CD1c-positive myeloid dendritic cell (primary cell): ENCODE measurements at regions not wholly inside any gene's neighbourhood (a gene's known extent, or its start where the extent isn't known, plus 50 kb on each side); places are given as distances from the start of the nearest gene placed in this dataset.
"Not testable (repeated sequence)": the region's sequence is repeated elsewhere in the genome, so short reads cannot be mapped to it uniquely, and the experiment has no call there.

Experiments
- DNase-seq: peaks from one replicate; pipeline ENCODE4 v3.0.0-alpha.2; 2016; ENCODE audit errors: extremely low spot score

DNA sequence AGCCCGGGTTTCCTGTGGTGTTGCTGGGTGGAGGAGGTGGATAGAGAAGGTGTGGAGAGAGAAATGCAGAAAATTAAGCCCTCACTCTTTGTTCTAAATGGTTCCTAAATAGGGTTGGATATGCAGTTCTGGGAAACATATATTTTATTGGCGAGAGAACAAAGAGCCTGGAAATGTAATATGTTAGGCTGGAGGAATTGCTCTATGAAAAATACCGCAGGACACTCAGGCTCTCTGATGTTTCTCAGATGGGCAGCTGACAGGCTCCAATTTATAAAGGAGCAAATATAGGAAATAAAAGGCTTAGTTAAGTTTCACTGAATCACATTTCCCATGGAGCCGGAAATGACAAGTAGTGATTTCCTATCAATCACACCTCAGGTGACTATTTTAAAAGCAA is 428.0 kb downstream of the TMEM135 start:
- no peak for DNase-seq

DNA sequence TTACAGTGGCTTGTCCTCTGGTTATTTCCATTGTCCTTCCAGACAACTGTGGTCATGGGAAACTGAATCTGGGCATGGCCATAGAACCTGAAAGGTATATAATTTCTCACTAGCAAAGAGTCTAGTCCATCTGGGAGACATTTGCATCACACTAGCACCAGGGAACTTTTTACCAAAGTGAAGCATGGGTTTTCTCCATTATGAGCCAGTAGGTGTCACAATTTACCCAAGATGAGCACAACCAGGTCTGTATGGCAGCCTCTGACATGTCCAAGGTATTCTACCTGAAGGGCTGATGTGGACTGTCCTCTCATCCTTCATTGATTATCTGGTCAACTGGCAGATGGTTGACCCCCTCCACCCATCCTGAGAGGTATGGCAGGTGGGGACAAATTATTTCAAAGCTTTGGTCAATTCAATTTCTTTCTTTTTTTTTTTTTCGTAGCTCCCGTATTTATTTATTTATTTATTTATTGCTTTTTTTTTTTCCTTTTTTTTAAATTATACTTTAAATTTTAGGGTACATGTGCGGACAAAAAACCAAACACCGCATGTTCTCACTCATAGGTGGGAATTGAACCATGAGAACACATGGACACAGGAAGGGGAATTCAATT is 425.9 kb downstream of the TMEM135 start:
- DNase-seq, result no peak

DNA sequence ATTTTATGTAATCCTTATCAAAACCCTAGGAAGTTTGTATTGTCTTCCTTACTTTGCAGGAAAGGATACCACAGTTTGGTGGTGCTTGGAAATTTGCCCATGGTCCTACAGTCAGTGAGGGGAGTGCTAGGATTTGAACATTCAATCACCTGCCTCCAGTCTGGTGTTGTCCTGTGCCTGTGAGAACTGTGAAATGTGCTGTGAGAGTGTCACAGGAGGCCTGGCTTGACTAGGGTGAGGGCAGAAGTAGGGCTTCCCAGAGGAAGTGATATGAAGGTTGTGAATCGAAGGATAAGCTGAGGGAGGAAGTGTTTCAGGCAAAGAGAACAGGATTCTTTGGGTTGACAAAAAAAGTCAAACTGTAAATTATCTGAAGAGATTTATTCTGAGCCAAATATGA is 424.4 kb downstream of the TMEM135 start:
- DNase-seq, result no peak

GRCh38 chr11:87460842-87461637 is 423.3 kb downstream of the TMEM135 start:
- no peak for DNase-seq

DNA sequence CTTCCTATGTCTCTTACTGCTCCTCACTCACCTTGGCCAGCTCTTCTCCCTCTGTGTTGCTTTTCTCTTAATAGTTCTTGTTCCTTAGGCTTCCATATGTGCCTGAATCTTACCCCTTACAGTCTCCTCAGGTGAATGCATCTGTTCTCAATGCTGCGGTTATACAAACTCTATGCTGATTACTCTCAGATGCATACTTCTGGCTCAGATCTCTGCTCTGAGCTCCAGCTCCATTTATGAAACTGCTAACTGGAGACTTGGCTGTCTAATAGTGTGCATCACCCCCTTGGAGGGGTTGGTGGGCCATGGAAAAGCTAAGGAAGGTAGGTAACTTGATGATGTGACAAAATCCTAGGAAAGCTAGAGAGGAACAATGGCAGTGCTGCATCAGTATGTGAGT is 422.5 kb downstream of the TMEM135 start:
- no peak for DNase-seq

DNA sequence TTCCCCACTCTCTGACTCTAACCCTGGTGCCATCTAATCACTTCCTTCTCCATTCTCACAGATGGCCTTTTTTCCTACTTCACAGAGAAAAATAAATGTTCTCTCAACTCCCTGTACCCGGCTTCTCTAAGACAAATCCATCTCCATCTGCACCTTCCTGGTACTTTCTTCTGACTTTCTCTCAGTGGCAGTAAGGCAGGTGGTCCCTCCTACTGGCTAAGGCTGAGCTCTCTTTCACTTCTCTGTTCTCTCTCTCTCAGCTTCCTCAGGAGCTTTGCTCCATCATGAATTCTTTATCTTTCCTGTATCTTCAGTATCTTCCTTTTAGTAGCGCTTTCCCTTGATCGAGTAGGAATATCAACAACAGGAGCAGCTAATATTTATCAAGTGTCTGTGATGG is 421.6 kb downstream of the TMEM135 start:
- no peak for DNase-seq

- no peak for DNase-seq
These were observed 418.8 kb downstream of the TMEM135 start for GRCh38 chr11:87456499-87456898.

DNA sequence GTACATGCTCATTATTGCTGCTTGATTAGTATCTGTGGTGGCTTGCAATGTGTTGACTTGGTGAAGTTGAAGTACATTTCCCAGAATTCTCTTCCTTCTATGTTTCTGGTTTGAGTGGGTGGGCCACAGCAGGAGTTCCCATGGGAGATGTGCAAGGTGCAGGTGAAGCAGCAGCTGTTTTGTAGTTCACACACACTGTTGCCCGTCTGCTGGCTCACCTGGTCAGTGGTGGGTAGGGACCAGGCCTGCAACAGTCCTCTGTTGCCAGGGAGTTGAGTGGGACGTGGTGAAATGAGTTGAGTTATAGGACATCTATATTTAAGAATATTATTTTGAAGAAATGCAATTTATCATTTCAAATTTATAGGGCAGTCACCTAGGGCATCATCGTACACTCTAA is 417.4 kb downstream of the TMEM135 start:
- no peak for DNase-seq

DNA sequence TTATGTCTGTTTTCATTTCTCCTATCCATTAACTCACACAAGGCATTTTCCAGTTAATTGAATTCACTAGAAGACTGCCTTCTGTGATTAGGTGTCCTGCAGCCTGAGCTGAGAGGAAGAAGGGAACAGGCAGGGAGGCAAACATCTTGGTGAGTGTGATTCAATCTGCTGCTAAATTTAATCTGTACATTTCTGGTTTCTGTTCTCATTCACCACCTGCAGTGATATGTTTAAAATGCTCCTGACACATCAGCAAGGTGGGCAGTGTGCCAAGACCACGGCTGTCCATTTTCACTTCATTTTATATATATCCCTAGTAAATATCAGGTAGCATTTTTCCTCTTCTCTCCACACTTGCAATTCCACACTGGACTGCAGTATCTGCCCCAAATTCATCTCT is 416.5 kb downstream of the TMEM135 start:
- no peak for DNase-seq

DNA sequence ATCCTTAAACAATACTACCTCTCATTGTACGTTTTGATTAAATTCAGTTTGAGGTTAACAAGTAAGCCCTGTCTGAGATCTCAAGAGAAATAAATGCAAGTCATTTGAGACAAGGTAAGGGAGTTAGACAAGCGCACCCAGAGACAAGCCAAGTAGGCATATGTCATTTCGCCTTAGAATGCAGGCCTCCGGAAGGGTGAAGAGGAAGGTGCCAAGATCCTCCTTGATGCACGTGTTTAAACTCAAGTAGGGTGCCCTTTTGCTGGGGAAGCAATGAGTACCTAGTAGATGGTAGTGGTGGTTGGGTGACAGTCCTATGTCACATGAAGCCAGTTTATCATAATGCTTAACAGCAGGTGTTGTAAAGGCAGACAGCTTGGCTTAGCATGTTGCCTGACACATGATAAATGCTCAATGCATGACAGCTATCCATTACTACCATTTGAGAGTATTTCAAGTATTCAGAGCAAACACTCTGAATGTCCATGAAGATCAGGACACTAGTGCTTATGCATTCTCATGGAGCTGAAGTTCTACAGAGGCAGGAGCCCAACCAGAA is 415.9 kb downstream of the TMEM135 start:
- DNase-seq, result no peak

DNA sequence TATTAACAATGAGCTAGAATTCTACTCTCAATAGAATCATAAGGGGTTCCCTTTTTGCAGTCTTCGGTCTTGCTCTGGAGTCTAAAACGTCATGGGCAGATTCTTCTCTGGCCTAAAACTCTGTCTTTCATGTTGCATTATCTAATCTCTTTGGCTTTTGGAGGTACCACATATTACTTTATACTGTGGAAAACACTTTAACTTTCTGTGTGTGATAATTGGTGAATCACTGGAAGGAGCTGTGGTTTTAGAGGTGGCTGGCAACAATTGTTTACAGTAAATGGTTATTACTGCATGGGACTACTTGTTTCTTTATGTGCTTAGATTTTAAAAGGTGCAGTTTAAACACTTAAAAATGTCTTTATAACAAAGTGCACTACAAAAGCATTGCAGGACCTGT is 414.3 kb downstream of the TMEM135 start:
- DNase-seq, result not testable (repeated sequence)

- no peak for DNase-seq
These were observed 413.7 kb downstream of the TMEM135 start for GRCh38 chr11:87451395-87451794.

DNA sequence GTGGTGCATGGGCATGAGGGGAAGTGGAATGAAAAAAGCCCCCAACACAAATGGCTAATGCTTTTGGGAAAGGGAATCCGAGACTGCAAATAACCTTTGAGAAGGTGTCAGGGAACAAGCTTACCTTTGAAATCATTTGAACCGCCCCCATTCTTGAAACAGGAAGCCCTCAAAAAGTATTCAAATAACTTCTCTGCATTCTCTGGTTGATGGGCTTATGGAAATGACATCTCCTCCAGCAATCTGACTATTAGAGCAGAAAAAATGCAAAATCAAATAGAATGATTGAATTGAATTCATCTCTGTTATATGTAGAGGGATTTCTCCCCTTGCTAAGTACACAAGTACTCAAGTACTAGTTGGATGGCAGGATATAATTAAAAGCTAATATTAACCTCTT is 409.9 kb downstream of the TMEM135 start:
- no peak for DNase-seq

DNA sequence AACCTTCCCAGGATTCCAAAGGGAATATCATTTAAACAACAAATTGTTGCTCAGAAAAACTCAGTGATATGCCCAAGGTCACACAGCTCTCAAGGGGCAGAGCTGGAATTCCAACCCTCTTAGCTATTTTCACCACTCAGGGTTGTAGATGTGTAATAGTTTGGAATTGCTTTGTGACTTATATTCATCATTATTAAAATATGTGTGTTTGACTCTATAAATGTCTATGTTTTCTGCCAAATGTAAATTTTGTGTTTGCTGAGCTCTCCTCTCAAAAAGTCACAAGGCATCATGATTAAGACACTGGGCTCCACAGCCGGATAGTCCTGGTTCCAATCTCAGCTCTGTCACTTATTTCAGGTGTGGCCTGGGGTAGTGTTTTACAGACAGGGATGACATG is 407.3 kb downstream of the TMEM135 start:
- DNase-seq, result no peak

- no peak for DNase-seq
These were observed 406.0 kb downstream of the TMEM135 start for GRCh38 chr11:87443707-87444106.

GRCh38 chr11:87440076-87440770 is 402.5 kb downstream of the TMEM135 start:
- no peak for DNase-seq

GRCh38 chr11:87438416-87438815 is 400.7 kb downstream of the TMEM135 start:
- no peak for DNase-seq

GRCh38 chr11:87437844-87438223 is 400.1 kb downstream of the TMEM135 start:
- DNase-seq, result no peak

DNA sequence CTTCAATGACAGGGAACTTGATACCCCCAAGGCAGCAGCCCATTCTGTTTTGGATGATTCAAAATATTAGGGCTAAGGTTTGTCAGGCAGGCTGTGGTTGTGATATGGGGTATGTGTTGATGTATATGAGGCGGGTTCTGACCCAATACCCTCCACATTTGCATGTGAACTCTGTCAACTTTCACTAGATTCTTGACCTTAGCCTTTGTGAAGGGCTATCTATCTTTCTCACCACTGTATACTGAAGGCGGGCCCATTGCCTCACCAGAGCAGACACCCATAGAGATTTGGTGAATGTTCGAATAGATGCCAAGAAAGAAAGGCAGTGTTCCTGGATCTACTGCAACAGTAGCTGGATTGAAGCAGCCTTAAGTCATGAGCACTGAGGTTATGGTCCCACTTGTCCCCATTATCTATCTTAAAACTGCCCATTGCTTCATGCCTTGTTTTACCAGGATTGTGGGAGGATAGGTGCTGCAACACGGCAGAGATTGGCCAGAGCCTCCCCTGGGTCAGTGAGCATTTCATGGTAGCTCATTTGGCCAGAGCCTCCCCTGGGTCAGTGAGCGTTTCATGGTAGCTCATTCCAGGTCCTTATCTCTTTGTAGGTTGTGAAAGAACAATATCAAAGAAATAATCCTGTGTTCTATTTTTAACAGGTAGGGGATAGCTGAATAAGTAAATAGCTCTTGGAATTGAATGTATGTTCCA is 399.6 kb downstream of the TMEM135 start:
- no peak for DNase-seq

DNA sequence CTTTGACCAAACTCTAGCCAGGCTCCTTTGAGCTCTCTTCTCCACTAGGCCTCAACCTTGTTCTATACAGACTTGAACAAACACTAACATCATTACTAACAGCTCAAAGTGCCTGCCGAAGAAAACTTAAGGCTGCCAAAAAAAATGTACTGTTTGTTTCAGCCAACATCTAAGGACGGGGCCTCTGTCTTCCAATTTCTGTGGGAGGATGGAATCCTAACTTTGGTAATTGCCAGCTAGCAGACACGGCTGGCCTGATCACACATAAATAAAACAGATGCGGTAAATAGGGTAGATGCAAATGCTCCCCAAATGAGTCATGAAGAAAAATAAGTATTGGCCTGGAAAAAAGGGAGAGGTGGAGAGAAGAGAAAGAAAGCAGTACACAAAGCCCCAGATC is 394.3 kb downstream of the TMEM135 start:
- no peak for DNase-seq

DNA sequence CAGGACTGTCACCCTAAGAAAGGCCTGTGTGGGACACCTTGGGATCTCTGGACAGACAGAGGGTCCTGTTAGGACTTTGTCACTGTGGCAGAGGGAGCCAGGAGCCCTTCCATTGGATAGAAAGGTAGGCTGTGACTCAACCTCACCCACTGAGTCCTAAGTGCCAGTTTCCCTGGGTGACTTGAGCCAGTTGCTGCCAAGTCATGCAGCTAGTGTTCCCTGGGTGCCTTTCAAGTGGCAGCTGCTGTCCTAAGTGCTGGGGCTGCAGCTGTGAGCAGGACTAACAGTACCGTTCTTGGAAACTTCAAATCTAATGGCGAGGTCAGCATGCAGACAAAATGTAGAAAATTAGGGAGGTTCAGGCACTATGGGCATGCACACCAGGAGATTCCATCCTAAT is 393.7 kb downstream of the TMEM135 start:
- no peak for DNase-seq

- DNase-seq, result no peak
These were observed 393.1 kb downstream of the TMEM135 start for GRCh38 chr11:87430821-87431220.
